GM13976 (cell line): ENCODE measurements at regions not wholly inside any gene's neighbourhood (a gene's known extent, or its start where the extent isn't known, plus 50 kb on each side); places are given as distances from the start of the nearest gene placed in this dataset.

Experiments used
- DNase-seq: peaks from one replicate; pipeline ENCODE4 v3.0.0; 2012; ENCODE audit warnings: low spot score
- in situ Hi-C: fragments of 300-500 bp; cut with MboI; formaldehyde crosslinking; loops from one replicate; pipeline ENCODE4 v1.12.0; 2022; ENCODE audit warnings: low sequenced_read_pairs, mixed read lengths, inconsistent platforms; ENCODE audit not compliant: unreplicated experiment
- TF ChIP-seq, protein P1 (sequence below): IDR thresholded peaks from 2 replicates; pipeline ENCODE4 v1.5.1; 2012; ENCODE audit warnings: borderline replicate concordance, mild to moderate bottlenecking; ENCODE audit not compliant: insufficient read depth; ENCODE audit errors: extremely low read depth, missing control alignments, control extremely low read depth

- TF ChIP-seq, protein P1, sequence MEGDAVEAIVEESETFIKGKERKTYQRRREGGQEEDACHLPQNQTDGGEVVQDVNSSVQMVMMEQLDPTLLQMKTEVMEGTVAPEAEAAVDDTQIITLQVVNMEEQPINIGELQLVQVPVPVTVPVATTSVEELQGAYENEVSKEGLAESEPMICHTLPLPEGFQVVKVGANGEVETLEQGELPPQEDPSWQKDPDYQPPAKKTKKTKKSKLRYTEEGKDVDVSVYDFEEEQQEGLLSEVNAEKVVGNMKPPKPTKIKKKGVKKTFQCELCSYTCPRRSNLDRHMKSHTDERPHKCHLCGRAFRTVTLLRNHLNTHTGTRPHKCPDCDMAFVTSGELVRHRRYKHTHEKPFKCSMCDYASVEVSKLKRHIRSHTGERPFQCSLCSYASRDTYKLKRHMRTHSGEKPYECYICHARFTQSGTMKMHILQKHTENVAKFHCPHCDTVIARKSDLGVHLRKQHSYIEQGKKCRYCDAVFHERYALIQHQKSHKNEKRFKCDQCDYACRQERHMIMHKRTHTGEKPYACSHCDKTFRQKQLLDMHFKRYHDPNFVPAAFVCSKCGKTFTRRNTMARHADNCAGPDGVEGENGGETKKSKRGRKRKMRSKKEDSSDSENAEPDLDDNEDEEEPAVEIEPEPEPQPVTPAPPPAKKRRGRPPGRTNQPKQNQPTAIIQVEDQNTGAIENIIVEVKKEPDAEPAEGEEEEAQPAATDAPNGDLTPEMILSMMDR = peak; percentile 15
- in situ Hi-C loops = no loop called here
- DNase-seq = no peak
These were observed 149.1 kb upstream of the FAM83B start for GRCh38 chr6:54697424-54697823.

DNA sequence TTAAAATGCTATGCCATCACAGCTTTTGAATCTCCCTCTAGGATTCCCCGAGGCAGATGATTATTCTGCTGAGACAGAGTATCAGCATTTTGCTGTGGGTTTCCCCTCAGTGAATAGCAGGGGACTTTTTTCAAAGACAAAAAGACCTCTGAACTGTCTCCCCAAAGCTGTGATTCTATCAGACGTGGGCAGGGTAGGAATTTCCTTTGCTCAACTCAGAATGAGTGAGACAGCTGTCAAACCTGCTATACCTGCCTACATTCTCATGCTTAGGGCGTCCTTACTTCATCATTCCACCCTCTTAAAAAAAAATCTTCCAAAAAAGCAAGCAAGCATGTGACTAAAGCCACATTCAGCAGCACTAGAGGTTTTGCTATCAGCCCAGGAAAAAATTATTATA lies 147.6 kb upstream of the FAM83B start:
- TF ChIP-seq, protein P1 = no peak

GRCh38 chr6:54700158-54700557 lies 146.4 kb upstream of the FAM83B start:
- in situ Hi-C loops = loop anchor here (25.0 kb wide), 1 partner anchor 713 kb away; no protein-coding TSS in a partner anchor
- TF ChIP-seq, protein P1 = no peak
- no peak for DNase-seq

More for the DNA sequence above, 147.6 kb upstream of the FAM83B start:
- in situ Hi-C loops = no loop called here
- DNase-seq = peak; percentile 34

- TF ChIP-seq, protein P1 = no peak
- in situ Hi-C loops = loop anchor here (25.0 kb wide), 1 partner anchor 715 kb away; no protein-coding TSS in a partner anchor
- DNase-seq = no peak
These were observed 143.8 kb upstream of the FAM83B start for GRCh38 chr6:54702772-54703171.

DNA sequence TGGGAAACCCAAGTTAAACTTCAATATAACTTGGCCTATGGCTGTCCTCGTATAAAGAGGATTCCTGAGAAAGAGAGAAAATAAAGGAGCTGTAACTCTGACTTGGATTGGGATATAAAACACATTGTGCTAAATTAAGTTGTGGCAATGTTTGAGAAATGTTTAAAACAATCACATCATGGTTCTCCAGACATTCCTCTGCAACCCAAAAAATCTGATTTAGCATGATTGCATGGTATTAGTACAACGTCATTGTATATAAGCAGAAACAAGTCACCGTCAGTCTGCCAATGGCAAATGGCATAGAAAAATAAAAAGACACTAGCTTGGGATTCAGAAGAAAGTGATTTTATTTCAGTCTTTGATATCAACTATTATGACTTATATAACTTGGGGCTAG lies 140.2 kb upstream of the FAM83B start:
- in situ Hi-C loops = loop anchor here (25.0 kb wide), 1 partner anchor 719 kb away; no protein-coding TSS in a partner anchor
- TF ChIP-seq, protein P1 = no peak
- no peak for DNase-seq

DNA sequence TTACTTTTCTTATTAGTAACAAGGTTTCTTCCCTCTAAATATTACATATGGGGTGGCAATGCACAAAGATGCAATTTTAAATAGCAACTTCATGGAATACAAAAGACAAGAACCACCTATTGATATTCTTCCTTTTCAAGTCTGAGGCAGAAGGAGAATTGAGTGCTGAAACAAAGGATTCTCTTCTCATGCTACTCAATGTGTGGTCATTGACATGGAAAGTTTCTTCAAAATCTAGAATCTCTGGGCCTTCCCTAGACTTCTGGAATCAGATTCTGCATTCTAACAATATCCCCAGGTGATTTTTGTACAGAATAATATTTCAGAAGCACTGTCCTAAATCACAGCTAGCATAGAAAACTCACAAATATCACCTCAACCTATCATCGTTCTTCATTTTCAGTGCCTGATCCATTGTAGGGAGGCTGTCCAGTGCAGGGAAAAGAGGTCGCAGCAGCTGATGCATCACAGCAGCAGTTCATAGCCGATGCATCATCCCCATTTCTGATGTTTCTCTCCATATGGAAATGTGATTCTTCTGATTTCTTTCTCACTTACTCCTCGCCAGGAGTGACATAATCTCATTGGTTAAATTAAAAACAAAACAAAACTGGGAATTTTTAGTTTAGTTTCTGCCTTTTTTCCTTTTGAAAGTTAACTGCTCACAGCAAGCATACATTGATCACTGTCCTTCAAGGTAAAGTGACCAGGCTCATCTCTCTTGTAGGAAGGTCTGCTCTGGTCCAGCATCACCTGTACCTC lies 139.5 kb upstream of the FAM83B start:
- in situ Hi-C loops = loop anchor here (25.0 kb wide), 1 partner anchor 720 kb away; no protein-coding TSS in a partner anchor
- TF ChIP-seq, protein P1 = no peak
- DNase-seq = no peak

- in situ Hi-C loops = loop anchor here (25.0 kb wide), 1 partner anchor 723 kb away; no protein-coding TSS in a partner anchor
- TF ChIP-seq, protein P1 = no peak
- DNase-seq = no peak
These were observed 136.1 kb upstream of the FAM83B start for GRCh38 chr6:54710456-54710855.
